OCI-LY1 (cell line): ENCODE measurements at regions not wholly inside any gene's neighbourhood (a gene's known extent, or its start where the extent isn't known, plus 50 kb on each side); places are given as distances from the start of the nearest gene placed in this dataset.

Experiments
- CTCF ChIP-seq: fragments of 200-600 bp; sonication (generic), shearing (Covaris generic); IDR thresholded peaks from 2 replicates; pipeline ENCODE4 v1.5.1; 2017; ENCODE audit warnings: mild to moderate bottlenecking, antibody characterized with exemption, low read length, moderate library complexity, mixed read lengths
- EZH2 ChIP-seq: fragments of 200-600 bp; sonication (generic), shearing (Covaris generic); IDR thresholded peaks from 2 replicates; pipeline ENCODE4 v1.8.0; 2017; ENCODE audit warnings: borderline replicate concordance, mixed run types, mild to moderate bottlenecking, antibody characterized with exemption, low read length, moderate library complexity, mixed read lengths

GRCh38 chr3:109618766-109619378 is 281.5 kb upstream of the DPPA4 start:
- no peak for TF ChIP-seq CTCF
- TF ChIP-seq EZH2: no peak
